T47D (cell line): ENCODE measurements at regions not wholly inside any gene's neighbourhood (a gene's known extent, or its start where the extent isn't known, plus 50 kb on each side); places are given as distances from the start of the nearest gene placed in this dataset.
"Not testable (repeated sequence)": the region's sequence is repeated elsewhere in the genome, so short reads cannot be mapped to it uniquely, and the experiment has no call there.

Source experiments
- DNase-seq, 2 experiments: peaks; one replicate each; pipeline versions ENCODE4 v3.0.0 to v3.0.0-alpha.2; 2011 to 2012; ENCODE audit warnings: low read depth in 1 of 2, low spot score in 1 of 2
- JUND ChIP-seq: IDR thresholded peaks from 2 replicates; pipeline ENCODE4 v1.6.1; 2012; ENCODE audit warnings: low read depth
- in situ Hi-C: cut with HindIII; loops from 2 replicates; pipeline ENCODE4 v1.10.0; 2016; ENCODE audit warnings: low sequenced_read_pairs, low pct_unique_long_range_greater_than_20kb

GRCh38 chr10:32187686-32188085 lies 131.5 kb upstream of the KIF5B start:
- DNase-seq = no peak
- in situ Hi-C loops = no loop called here
- TF ChIP-seq JUND = no peak

- in situ Hi-C loops, DNase-seq: not testable (repeated sequence)
Observed at GRCh38 chr10:32183652-32184051, 127.4 kb upstream of the KIF5B start.

GRCh38 chr10:32182476-32182875 lies 126.3 kb upstream of the KIF5B start:
- in situ Hi-C loops = no loop called here
- TF ChIP-seq JUND = no peak
- no peak for DNase-seq

- in situ Hi-C loops = no loop called here
- no peak for TF ChIP-seq JUND
- no peak for DNase-seq
Observed at GRCh38 chr10:32180390-32181280, 124.4 kb upstream of the KIF5B start.

- in situ Hi-C loops = no loop called here
- no peak for TF ChIP-seq JUND
- no peak for DNase-seq
Observed at GRCh38 chr10:32179836-32180235, 123.6 kb upstream of the KIF5B start.

GRCh38 chr10:32177594-32177993 lies 121.4 kb upstream of the KIF5B start:
- in situ Hi-C loops, DNase-seq: not testable (repeated sequence)

- in situ Hi-C loops = no loop called here
- TF ChIP-seq JUND = no peak
- DNase-seq = no peak
Observed at GRCh38 chr10:32175629-32176028, 119.4 kb upstream of the KIF5B start.

- in situ Hi-C loops = no loop called here
- no peak for DNase-seq
- TF ChIP-seq JUND = no peak
Observed at GRCh38 chr10:32174349-32174893, 118.2 kb upstream of the KIF5B start.

- in situ Hi-C loops = no loop called here
- TF ChIP-seq JUND = no peak
- peak; percentile 29 to 96 for DNase-seq
Observed at GRCh38 chr10:32171204-32171603, 115.0 kb upstream of the KIF5B start.

- TF ChIP-seq JUND = no peak
- no peak for DNase-seq
- in situ Hi-C loops = no loop called here
Observed at GRCh38 chr10:32169556-32169955, 113.3 kb upstream of the KIF5B start.

GRCh38 chr10:32167450-32167849 lies 111.2 kb upstream of the KIF5B start:
- TF ChIP-seq JUND = no peak
- DNase-seq = no peak
- in situ Hi-C loops = no loop called here

GRCh38 chr10:32166365-32166764 lies 110.1 kb upstream of the KIF5B start:
- in situ Hi-C loops = no loop called here
- TF ChIP-seq JUND = no peak
- no peak for DNase-seq

GRCh38 chr10:32163762-32164148 lies 107.5 kb upstream of the KIF5B start:
- no peak for TF ChIP-seq JUND
- in situ Hi-C loops = no loop called here
- no peak for DNase-seq
